Progenitor cell of endocrine pancreas (in vitro differentiated cells): ENCODE measurements at regions not wholly inside any gene's neighbourhood (a gene's known extent, or its start where the extent isn't known, plus 50 kb on each side); places are given as distances from the start of the nearest gene placed in this dataset.

Experiments
- DNase-seq: peaks from one replicate; pipeline ENCODE4 v3.0.0; 2021; ENCODE audit warnings: low spot score; ENCODE audit not compliant: unreplicated experiment
- H3K27ac Mint-ChIP-seq: 2 replicates; pipeline ENCODE4 v1.8.0; 2021; ENCODE audit warnings: mild to moderate bottlenecking, moderate library complexity, mixed read lengths
- H3K27me3 Mint-ChIP-seq: 2 replicates; pipeline ENCODE4 v1.8.0; 2021; ENCODE audit warnings: mixed read lengths
- H3K36me3 Mint-ChIP-seq: 2 replicates; pipeline ENCODE4 v1.8.0; 2022; ENCODE audit warnings: mixed read lengths; ENCODE audit not compliant: insufficient read depth
- H3K4me1 Mint-ChIP-seq: 2 replicates; pipeline ENCODE4 v1.8.0; 2021; ENCODE audit warnings: low read depth, mixed read lengths
- H3K4me3 Mint-ChIP-seq: 2 replicates; pipeline ENCODE4 v1.8.0; 2021; ENCODE audit warnings: low read depth, mild to moderate bottlenecking, moderate library complexity, mixed read lengths
- H3K9me3 Mint-ChIP-seq: 2 replicates; pipeline ENCODE4 v1.8.0; 2021; ENCODE audit warnings: low read depth, mixed read lengths
- CTCF ChIP-seq: fragments of 200-600 bp; sonication (generic); IDR thresholded peaks from one replicate; pipeline ENCODE4 v1.5.0; 2021; ENCODE audit warnings: antibody characterized with exemption, mild to moderate bottlenecking; ENCODE audit not compliant: unreplicated experiment

GRCh38 chr3:158920371-158920770 is 118.5 kb downstream of the MFSD1 start:
- no peak for DNase-seq
- Mint-ChIP-seq H3K4me3 (no peak overlapping the region), H3K9me3 (no peaks in the 10 kb centered on the region), H3K36me3 (no peaks in the 10 kb centered on the region), H3K27me3 (no peaks in the 10 kb centered on the region), H3K4me1 (peaks cover 5% of the 10 kb centered on the region), H3K27ac (no peak overlapping the region)
- TF ChIP-seq CTCF: no peak

- no peaks in the 10 kb centered on the region for H3K9me3 Mint-ChIP-seq
- no peak for TF ChIP-seq CTCF
- no peak overlapping the region for H3K4me3 Mint-ChIP-seq
- peaks cover 2% of the 10 kb centered on the region for H3K4me1 Mint-ChIP-seq
- H3K36me3 Mint-ChIP-seq: no peaks in the 10 kb centered on the region
- no peak overlapping the region for H3K27ac Mint-ChIP-seq
- no peaks in the 10 kb centered on the region for H3K27me3 Mint-ChIP-seq
- DNase-seq: no peak
Measured at GRCh38 chr3:158925021-158925420, 123.2 kb downstream of the MFSD1 start.

GRCh38 chr3:158925828-158926494 is 124.1 kb downstream of the MFSD1 start:
- Mint-ChIP-seq H3K27ac (no peak overlapping the region), H3K4me3 (no peak overlapping the region), H3K9me3 (no peaks in the 10 kb centered on the region), H3K27me3 (no peaks in the 10 kb centered on the region), H3K36me3 (no peaks in the 10 kb centered on the region), H3K4me1 (peaks cover under 1% of the 10 kb centered on the region)
- no peak for TF ChIP-seq CTCF
- no peak for DNase-seq

GRCh38 chr3:158935846-158936245 is 134.0 kb downstream of the MFSD1 start:
- Mint-ChIP-seq H3K36me3 (no peaks in the 10 kb centered on the region), H3K9me3 (peaks cover 21% of the 10 kb centered on the region), H3K4me1 (no peaks in the 10 kb centered on the region), H3K27ac (no peak overlapping the region), H3K27me3 (no peaks in the 10 kb centered on the region), H3K4me3 (no peak overlapping the region)
- DNase-seq: no peak
- no peak for TF ChIP-seq CTCF

- H3K4me3 Mint-ChIP-seq: no peak overlapping the region
- peaks cover 28% of the 10 kb centered on the region for H3K9me3 Mint-ChIP-seq
- TF ChIP-seq CTCF: no peak
- no peaks in the 10 kb centered on the region for H3K4me1 Mint-ChIP-seq
- no peak overlapping the region for H3K27ac Mint-ChIP-seq
- H3K36me3 Mint-ChIP-seq: no peaks in the 10 kb centered on the region
- no peak for DNase-seq
- H3K27me3 Mint-ChIP-seq: no peaks in the 10 kb centered on the region
Measured at GRCh38 chr3:158936530-158937113, 134.8 kb downstream of the MFSD1 start.
